ENCODE measurements at regions not wholly inside any gene's neighbourhood (a gene's known extent, or its start where the extent isn't known, plus 50 kb on each side); places are given as distances from the start of the nearest gene placed in this dataset.
A peak's percentile ranks its signal among the peaks of the same experiment; 100 is the strongest.

DNA sequence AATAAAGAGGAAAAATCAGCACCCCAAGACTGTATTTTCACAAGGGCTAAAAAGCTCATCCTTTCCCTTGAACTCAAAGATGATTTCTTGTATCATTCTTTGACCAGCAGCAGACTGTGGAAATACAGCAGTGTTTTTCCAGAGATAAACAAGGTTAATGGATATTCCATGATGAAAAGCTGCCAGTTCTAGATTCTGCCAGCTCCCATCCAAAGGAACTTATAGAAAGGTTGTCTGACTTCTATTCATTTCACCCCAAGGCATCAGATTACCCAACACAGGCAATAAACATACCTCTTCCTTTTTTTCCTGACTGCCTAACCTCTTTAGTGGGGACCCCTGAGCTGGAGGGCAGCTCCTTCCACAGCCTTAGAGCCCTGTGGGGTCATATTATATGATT is 375.8 kb upstream of the THBS1 start:
- Histone ChIP-seq H3K79me2 (ENCODE audit: control insufficient read depth, insufficient read depth, low read length, unreplicated experiment) (no peaks in the 10 kb centered on the region), H2AFZ (ENCODE audit: low read length, unreplicated experiment) (no peak overlapping the region), H3K27me3 (ENCODE audit: insufficient read depth, low read length) (no peaks in the 10 kb centered on the region), H3K36me3 (ENCODE audit: insufficient read depth, low read length) (no peaks in the 10 kb centered on the region), H3K27ac (ENCODE audit: low read depth, low read length) (no peak overlapping the region), H3K4me1 (ENCODE audit: control insufficient read depth, insufficient read depth, low read length, unreplicated experiment) (peaks cover 34% of the 10 kb centered on the region), H3K4me3 (ENCODE audit: low read depth, low read length) (no peak overlapping the region)

- Histone ChIP-seq H3K27me3 (ENCODE audit: insufficient read depth, low read length) (no peaks in the 10 kb centered on the region), H3K36me3 (ENCODE audit: insufficient read depth, low read length) (no peaks in the 10 kb centered on the region), H2AFZ (ENCODE audit: low read length, unreplicated experiment) (no peak overlapping the region), H3K79me2 (ENCODE audit: control insufficient read depth, insufficient read depth, low read length, unreplicated experiment) (no peaks in the 10 kb centered on the region), H3K27ac (ENCODE audit: low read depth, low read length) (no peak overlapping the region), H3K4me1 (ENCODE audit: control insufficient read depth, insufficient read depth, low read length, unreplicated experiment) (peaks cover 34% of the 10 kb centered on the region), H3K4me3 (ENCODE audit: low read depth, low read length) (no peak overlapping the region)
These were observed 375.1 kb upstream of the THBS1 start for GRCh38 chr15:39205506-39206371.

GRCh38 chr15:39207532-39208115 is 373.3 kb upstream of the THBS1 start:
- H3K79me2 ChIP-seq (ENCODE audit: control insufficient read depth, insufficient read depth, low read length, unreplicated experiment), result no peaks in the 10 kb centered on the region
- no peak overlapping the region for H3K27ac ChIP-seq (ENCODE audit: low read depth, low read length)

DNA sequence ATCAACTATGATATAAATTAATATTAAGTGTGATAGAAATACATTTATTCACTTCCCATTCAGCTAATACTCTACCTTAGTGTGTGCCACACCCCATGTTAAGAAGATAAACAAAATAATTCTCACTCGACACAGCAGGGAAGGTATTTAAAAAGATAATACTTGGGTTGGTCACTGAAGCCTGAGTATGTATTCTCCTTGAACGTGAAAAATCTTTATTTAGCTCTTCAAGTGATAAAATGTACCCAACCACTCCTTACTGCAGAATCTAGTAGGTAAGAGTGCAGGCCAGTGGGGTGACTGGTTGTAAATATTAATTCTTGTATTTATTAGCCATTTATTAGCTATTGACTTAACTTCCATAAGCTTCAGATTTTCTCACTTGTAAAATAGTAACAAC is 372.7 kb upstream of the THBS1 start:
- 0 out of 2 replicates have a peak, but pooled peaks cover 7% of the 10 kb centered on the region for H3K36me3 ChIP-seq (ENCODE audit: insufficient read depth, low read length)
- H2AFZ ChIP-seq (ENCODE audit: low read length, unreplicated experiment), result no peak overlapping the region
- H3K27ac ChIP-seq (ENCODE audit: low read depth, low read length), result no peak overlapping the region
- H3K79me2 ChIP-seq (ENCODE audit: control insufficient read depth, insufficient read depth, low read length, unreplicated experiment), result no peaks in the 10 kb centered on the region
- no peaks in the 10 kb centered on the region for H3K27me3 ChIP-seq (ENCODE audit: insufficient read depth, low read length)
- H3K4me1 ChIP-seq (ENCODE audit: control insufficient read depth, insufficient read depth, low read length, unreplicated experiment), result peaks cover 22% of the 10 kb centered on the region
- H3K4me3 ChIP-seq (ENCODE audit: low read depth, low read length), result no peak overlapping the region

More at GRCh38 chr15:39207532-39208115, 373.3 kb upstream of the THBS1 start:
- Histone ChIP-seq H3K36me3 (ENCODE audit: insufficient read depth, low read length) (0 out of 2 replicates have a peak, but pooled peaks cover 7% of the 10 kb centered on the region), H3K27me3 (ENCODE audit: insufficient read depth, low read length) (no peaks in the 10 kb centered on the region), H3K4me3 (ENCODE audit: low read depth, low read length) (no peak overlapping the region), H2AFZ (ENCODE audit: low read length, unreplicated experiment) (no peak overlapping the region), H3K4me1 (ENCODE audit: control insufficient read depth, insufficient read depth, low read length, unreplicated experiment) (peaks cover 23% of the 10 kb centered on the region)

DNA sequence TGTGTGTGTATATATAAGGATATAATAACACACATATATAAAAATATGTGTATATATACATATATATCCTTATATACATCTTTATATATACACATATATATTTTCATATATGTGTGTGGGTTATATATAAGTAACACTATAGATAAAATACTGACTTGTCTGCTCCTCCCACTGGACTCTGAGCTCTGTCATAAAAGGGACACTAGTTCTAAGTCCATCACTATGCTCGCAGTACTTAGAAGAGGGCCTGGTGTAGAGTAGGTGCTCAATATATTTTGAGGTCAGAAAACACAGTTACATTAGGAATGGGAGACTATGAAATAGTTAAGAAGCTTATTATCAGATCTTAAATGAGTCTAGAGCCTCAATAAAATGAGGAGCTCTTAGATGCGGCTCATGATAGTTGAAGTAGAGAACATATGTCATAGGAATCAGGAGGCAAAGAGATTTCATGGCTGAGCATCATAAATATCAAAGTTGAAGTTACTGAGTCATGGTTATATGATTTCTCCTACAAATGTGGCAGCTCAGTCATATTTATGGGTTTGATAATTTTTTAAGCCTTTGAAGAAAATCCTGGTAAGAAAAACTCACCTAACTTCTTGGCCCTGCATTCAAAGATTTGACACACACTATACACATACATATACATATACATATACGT is 371.2 kb upstream of the THBS1 start:
- no peak overlapping the region for H3K27ac ChIP-seq (ENCODE audit: low read depth, low read length)
- H3K4me1 ChIP-seq (ENCODE audit: control insufficient read depth, insufficient read depth, low read length, unreplicated experiment), result peaks cover 9% of the 10 kb centered on the region
- H3K36me3 ChIP-seq (ENCODE audit: insufficient read depth, low read length), result 0 out of 2 replicates have a peak, but pooled peaks cover 7% of the 10 kb centered on the region
- no peak overlapping the region for H3K4me3 ChIP-seq (ENCODE audit: low read depth, low read length)
- H3K27me3 ChIP-seq (ENCODE audit: insufficient read depth, low read length), result no peaks in the 10 kb centered on the region
- H2AFZ ChIP-seq (ENCODE audit: low read length, unreplicated experiment), result no peak overlapping the region
- no peaks in the 10 kb centered on the region for H3K79me2 ChIP-seq (ENCODE audit: control insufficient read depth, insufficient read depth, low read length, unreplicated experiment)

DNA sequence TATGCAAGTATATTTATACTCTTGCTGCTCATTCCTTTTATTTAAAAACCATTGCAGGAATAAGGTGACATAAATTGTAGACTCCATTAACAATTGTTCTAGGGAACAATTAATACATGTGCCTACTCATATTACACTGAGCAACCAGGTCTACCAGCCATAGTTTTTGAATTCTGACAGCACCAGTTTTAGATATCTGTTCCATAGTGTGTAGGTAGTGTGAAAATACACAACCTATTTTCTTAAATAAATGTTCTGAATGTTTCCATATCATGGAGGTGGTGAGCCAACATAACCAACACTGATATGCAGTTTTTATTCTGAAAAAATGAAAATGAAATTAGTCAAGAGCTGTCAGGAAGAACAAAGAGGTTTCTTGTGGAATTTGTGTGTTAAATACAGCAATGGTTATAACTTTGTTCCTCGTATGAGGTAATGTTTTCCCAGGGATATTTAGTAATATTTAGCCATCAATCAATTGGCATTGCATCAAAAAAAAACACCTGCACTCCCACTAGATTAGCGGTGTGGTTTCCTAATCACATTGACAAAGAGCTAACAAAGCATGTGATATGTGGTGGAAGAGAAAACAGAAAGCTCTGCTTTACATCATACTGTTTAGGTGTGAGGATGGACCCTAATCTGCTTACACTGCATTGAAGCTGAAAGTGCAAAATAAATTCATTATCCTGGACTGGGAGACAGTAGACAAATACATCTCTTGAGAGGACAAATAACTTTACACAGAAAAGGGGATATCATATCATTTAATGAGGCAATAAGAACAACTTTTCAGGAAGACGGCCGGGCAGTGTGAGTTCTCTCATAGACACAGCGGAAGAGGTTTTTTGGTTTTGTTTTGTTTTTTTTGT is 369.5 kb upstream of the THBS1 start:
- no peaks in the 10 kb centered on the region for H3K79me2 ChIP-seq (ENCODE audit: control insufficient read depth, insufficient read depth, low read length, unreplicated experiment)
- H3K36me3 ChIP-seq (ENCODE audit: insufficient read depth, low read length), result 0 out of 2 replicates have a peak, but pooled peaks cover 7% of the 10 kb centered on the region
- H3K4me1 ChIP-seq (ENCODE audit: control insufficient read depth, insufficient read depth, low read length, unreplicated experiment), result peaks cover 5% of the 10 kb centered on the region
- no peak overlapping the region for H3K4me3 ChIP-seq (ENCODE audit: low read depth, low read length)
- no peak overlapping the region for H3K27ac ChIP-seq (ENCODE audit: low read depth, low read length)
- H2AFZ ChIP-seq (ENCODE audit: low read length, unreplicated experiment), result no peak overlapping the region
- H3K27me3 ChIP-seq (ENCODE audit: insufficient read depth, low read length), result no peaks in the 10 kb centered on the region

- Histone ChIP-seq H3K4me1 (ENCODE audit: control insufficient read depth, insufficient read depth, low read length, unreplicated experiment) (peaks cover 5% of the 10 kb centered on the region), H3K4me3 (ENCODE audit: low read depth, low read length) (no peak overlapping the region), H3K27me3 (ENCODE audit: insufficient read depth, low read length) (no peaks in the 10 kb centered on the region), H2AFZ (ENCODE audit: low read length, unreplicated experiment) (no peak overlapping the region), H3K36me3 (ENCODE audit: insufficient read depth, low read length) (0 out of 2 replicates have a peak, but pooled peaks cover 7% of the 10 kb centered on the region), H3K27ac (ENCODE audit: low read depth, low read length) (peak overlapping the region; percentile 58), H3K79me2 (ENCODE audit: control insufficient read depth, insufficient read depth, low read length, unreplicated experiment) (no peaks in the 10 kb centered on the region)
These were observed 367.5 kb upstream of the THBS1 start for GRCh38 chr15:39213385-39213840.

GRCh38 chr15:39215015-39215414 is 365.9 kb upstream of the THBS1 start:
- 0 out of 2 replicates have a peak, but pooled peaks cover 7% of the 10 kb centered on the region for H3K36me3 ChIP-seq (ENCODE audit: insufficient read depth, low read length)
- no peak overlapping the region for H3K4me3 ChIP-seq (ENCODE audit: low read depth, low read length)
- H3K4me1 ChIP-seq (ENCODE audit: control insufficient read depth, insufficient read depth, low read length, unreplicated experiment), result peaks cover 5% of the 10 kb centered on the region
- no peak overlapping the region for H2AFZ ChIP-seq (ENCODE audit: low read length, unreplicated experiment)
- H3K79me2 ChIP-seq (ENCODE audit: control insufficient read depth, insufficient read depth, low read length, unreplicated experiment), result no peaks in the 10 kb centered on the region
- H3K27me3 ChIP-seq (ENCODE audit: insufficient read depth, low read length), result no peaks in the 10 kb centered on the region
- H3K27ac ChIP-seq (ENCODE audit: low read depth, low read length), result no peak overlapping the region

GRCh38 chr15:39216816-39217215 is 364.1 kb upstream of the THBS1 start:
- Histone ChIP-seq H3K27ac (ENCODE audit: low read depth, low read length) (no peak overlapping the region), H2AFZ (ENCODE audit: low read length, unreplicated experiment) (no peak overlapping the region), H3K27me3 (ENCODE audit: insufficient read depth, low read length) (no peaks in the 10 kb centered on the region), H3K4me3 (ENCODE audit: low read depth, low read length) (no peak overlapping the region), H3K79me2 (ENCODE audit: control insufficient read depth, insufficient read depth, low read length, unreplicated experiment) (no peaks in the 10 kb centered on the region), H3K4me1 (ENCODE audit: control insufficient read depth, insufficient read depth, low read length, unreplicated experiment) (peaks cover 5% of the 10 kb centered on the region), H3K36me3 (ENCODE audit: insufficient read depth, low read length) (no peaks in the 10 kb centered on the region)

DNA sequence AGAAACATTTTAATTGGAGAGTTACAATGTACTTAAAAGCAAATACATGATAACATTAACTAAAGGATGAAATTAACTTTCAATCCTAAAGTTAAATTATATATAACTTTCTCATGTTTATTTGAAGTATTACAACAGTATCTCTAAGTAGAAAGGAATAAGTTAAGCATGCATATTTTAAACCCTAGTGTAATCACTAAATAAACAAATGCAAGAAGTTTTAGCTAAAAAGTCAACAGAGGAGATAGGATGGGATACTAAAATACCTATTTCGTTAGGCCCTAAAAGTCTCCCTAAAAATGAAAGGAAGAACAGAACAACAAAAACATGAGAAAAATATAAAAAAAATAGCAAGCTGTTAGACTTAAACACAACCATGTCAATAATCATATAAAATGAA is 361.3 kb upstream of the THBS1 start:
- no peaks in the 10 kb centered on the region for H3K79me2 ChIP-seq (ENCODE audit: control insufficient read depth, insufficient read depth, low read length, unreplicated experiment)
- H3K27ac ChIP-seq (ENCODE audit: low read depth, low read length), result no peak overlapping the region
- no peaks in the 10 kb centered on the region for H3K27me3 ChIP-seq (ENCODE audit: insufficient read depth, low read length)
- H3K36me3 ChIP-seq (ENCODE audit: insufficient read depth, low read length), result no peaks in the 10 kb centered on the region
- H2AFZ ChIP-seq (ENCODE audit: low read length, unreplicated experiment), result no peak overlapping the region
- no peaks in the 10 kb centered on the region for H3K4me1 ChIP-seq (ENCODE audit: control insufficient read depth, insufficient read depth, low read length, unreplicated experiment)
- H3K4me3 ChIP-seq (ENCODE audit: low read depth, low read length), result no peak overlapping the region

Data from ACC112 (cell line).